ENCODE measurements at regions not wholly inside any gene's neighbourhood (a gene's known extent, or its start where the extent isn't known, plus 50 kb on each side); places are given as distances from the start of the nearest gene placed in this dataset.

- Mint-ChIP-seq H3K27me3 (ENCODE audit: low read depth) (no peaks in the 10 kb centered on the region), H3K9me3 (no peaks in the 10 kb centered on the region), H3K4me1 (0 out of 4 replicates have a peak, but pooled peaks cover 0 to 2% of the 10 kb centered on the region in 2 experiments), H3K4me3 (no peak overlapping the region), H3K36me3 (ENCODE audit: insufficient read depth in 1 of 3, low read depth in 3 of 3) (no peaks in the 10 kb centered on the region), H3K27ac (no peak overlapping the region)
- H3K4me2 ChIP-seq (ENCODE audit: insufficient read depth, insufficient read length, low read length), result no peak overlapping the region
- H3T11ph ChIP-seq (ENCODE audit: low read length), result no peak overlapping the region
- H3K18ac ChIP-seq (ENCODE audit: insufficient read length, low read depth, low read length), result no peak overlapping the region
- peak overlapping the region; percentile 94 for H4K8ac ChIP-seq (replicated peaks; ENCODE audit: insufficient read length, low read depth, low read length)
- no peak for TF ChIP-seq CTCF (conservative IDR thresholded peaks at IDR 0.05)
- no CpG with 5 or more reads among the region's 5 CpGs for WGBS (ENCODE audit: extremely low coverage, insufficient read length, low lambda C conversion rate)
- H3K27me3 ChIP-seq (ENCODE audit: insufficient read depth, low read length), result no peaks in the 10 kb centered on the region
- H3K4ac ChIP-seq (ENCODE audit: low read depth, low read length), result no peak overlapping the region
- no peak overlapping the region for H2BK12ac ChIP-seq (ENCODE audit: insufficient read length, low read depth, low read length)
- no peaks in the 10 kb centered on the region for H3K4me1 ChIP-seq (ENCODE audit: insufficient read depth, low read length)
- H2AK5ac ChIP-seq (ENCODE audit: insufficient read length, low read length), result no peak overlapping the region
- no peak overlapping the region for H4K91ac ChIP-seq (ENCODE audit: insufficient read length, low read depth, low read length)
- no peak overlapping the region for H2BK120ac ChIP-seq (ENCODE audit: low read depth, low read length, poor library complexity, severe bottlenecking)
- no peak overlapping the region for H2AFZ ChIP-seq (ENCODE audit: low read length)
- H3K23ac ChIP-seq (ENCODE audit: insufficient read length, low read depth, low read length), result no peak overlapping the region
- no peaks in the 10 kb centered on the region for H3K79me1 ChIP-seq (ENCODE audit: insufficient read depth, low read depth, low read length, poor library complexity, severe bottlenecking)
- H3K9ac ChIP-seq (ENCODE audit: extremely low read depth, insufficient read length, low read length), result no peak overlapping the region
- DNase-seq, result no peak
- no peak overlapping the region for H3K56ac ChIP-seq (ENCODE audit: insufficient read length, low read depth, low read length)
- H3K9me3 ChIP-seq (ENCODE audit: control insufficient read depth, low read depth, low read length), result no peaks in the 10 kb centered on the region
- no peak overlapping the region for H4K5ac ChIP-seq (ENCODE audit: insufficient read length, low read depth, low read length)
- no peak overlapping the region for H2BK20ac ChIP-seq (ENCODE audit: low read depth, low read length, poor library complexity, severe bottlenecking)
- H3K14ac ChIP-seq (ENCODE audit: insufficient read depth, low read length), result no peak overlapping the region
- H2BK15ac ChIP-seq (ENCODE audit: low read depth, low read length), result no peak overlapping the region
- H3K23me2 ChIP-seq (ENCODE audit: insufficient read length, low read depth, low read length, poor library complexity, severe bottlenecking), result no peaks in the 10 kb centered on the region
- H3K79me2 ChIP-seq (ENCODE audit: insufficient read depth, low read length), result no peaks in the 10 kb centered on the region
- no peak overlapping the region for H2BK5ac ChIP-seq (ENCODE audit: insufficient read length, low read length)
- no peaks in the 10 kb centered on the region for H4K20me1 ChIP-seq (ENCODE audit: control insufficient read depth, insufficient read depth, insufficient read length)
- no peak overlapping the region for H3K27ac ChIP-seq (ENCODE audit: insufficient read length, low read depth, low read length)
Observed at GRCh38 chr2:17317439-17317976, 200.7 kb downstream of the RAD51AP2 start.

Measured in H9 (cell line).